HK-2 (cell line): ENCODE measurements at regions not wholly inside any gene's neighbourhood (a gene's known extent, or its start where the extent isn't known, plus 50 kb on each side); places are given as distances from the start of the nearest gene placed in this dataset.
"Not testable (repeated sequence)": the region's sequence is repeated elsewhere in the genome, so short reads cannot be mapped to it uniquely, and the experiment has no call there.

Experiments used
- DNase-seq: peaks from one replicate; pipeline ENCODE4 v3.0.0-alpha.2; 2018; ENCODE audit not compliant: unreplicated experiment

GRCh38 chr10:3877211-3878000 lies 92.4 kb upstream of the KLF6 start:
- no peak for DNase-seq

- no peak for DNase-seq
Measured at GRCh38 chr10:3876350-3876962, 91.4 kb upstream of the KLF6 start.

- DNase-seq = no peak
Measured at GRCh38 chr10:3875842-3876235, 90.8 kb upstream of the KLF6 start.

GRCh38 chr10:3874990-3875841 lies 90.2 kb upstream of the KLF6 start:
- DNase-seq = no peak

GRCh38 chr10:3874610-3874989 lies 89.6 kb upstream of the KLF6 start:
- not testable (repeated sequence) for DNase-seq

- no peak for DNase-seq
Measured at GRCh38 chr10:3873728-3874461, 88.9 kb upstream of the KLF6 start.

GRCh38 chr10:3872712-3873329 lies 87.8 kb upstream of the KLF6 start:
- no peak for DNase-seq

GRCh38 chr10:3871424-3871996 lies 86.5 kb upstream of the KLF6 start:
- DNase-seq = no peak

- DNase-seq = no peak
Measured at GRCh38 chr10:3869036-3869435, 84.0 kb upstream of the KLF6 start.

- DNase-seq = no peak
Measured at GRCh38 chr10:3868271-3868664, 83.3 kb upstream of the KLF6 start.

GRCh38 chr10:3867454-3868270 lies 82.7 kb upstream of the KLF6 start:
- no peak for DNase-seq

GRCh38 chr10:3866332-3866731 lies 81.3 kb upstream of the KLF6 start:
- no peak for DNase-seq

GRCh38 chr10:3865565-3865964 lies 80.6 kb upstream of the KLF6 start:
- DNase-seq = no peak

- no peak for DNase-seq
Measured at GRCh38 chr10:3861795-3862194, 76.8 kb upstream of the KLF6 start.

- DNase-seq = no peak
Measured at GRCh38 chr10:3858051-3858845, 73.2 kb upstream of the KLF6 start.

- DNase-seq = no peak
Measured at GRCh38 chr10:3857318-3857717, 72.3 kb upstream of the KLF6 start.

- DNase-seq = no peak
Measured at GRCh38 chr10:3856593-3856992, 71.6 kb upstream of the KLF6 start.

- DNase-seq = no peak
Measured at GRCh38 chr10:3853547-3854303, 68.7 kb upstream of the KLF6 start.

- DNase-seq = no peak
Measured at GRCh38 chr10:3853016-3853415, 68.0 kb upstream of the KLF6 start.
